Activated CD8-positive, alpha-beta T cell treated with anti-CD3 and anti-CD28 coated beads, Interleukin-2, amount 10 ng/mL, durations not matched to agents 7 days and 5 days (primary cell): ENCODE measurements at regions not wholly inside any gene's neighbourhood (a gene's known extent, or its start where the extent isn't known, plus 50 kb on each side); places are given as distances from the start of the nearest gene placed in this dataset.

Source experiments
- ATAC-seq: fragments of 150-1000 bp; cut with Tn5 transposase; one replicate; pipeline ENCODE4 v1.10.0; 2021; ENCODE audit warnings: moderate library complexity
- CTCF ChIA-PET: fragments of 350-600 bp; sonication (Branson Sonifier 250); formaldehyde crosslinking; loops from one replicate; lab custom pipeline; 2021; ENCODE audit warnings: antibody characterized with exemption; lab: Charles Lee
- POLR2A ChIA-PET: fragments of 350-600 bp; sonication (Branson Sonifier 250); formaldehyde crosslinking; loops from one replicate; lab custom pipeline; 2021; ENCODE audit warnings: antibody characterized with exemption; lab: Charles Lee
- DNase-seq: peaks from one replicate; pipeline ENCODE4 v3.0.0-alpha.2; 2020
- H3K27ac Mint-ChIP-seq: one replicate; pipeline ENCODE4 v1.8.0; 2021; ENCODE audit warnings: mild to moderate bottlenecking, mixed read lengths
- H3K27me3 Mint-ChIP-seq: one replicate; pipeline ENCODE4 v1.8.0; 2021; ENCODE audit warnings: low read depth, mixed read lengths
- H3K36me3 Mint-ChIP-seq: one replicate; pipeline ENCODE4 v1.8.0; 2021; ENCODE audit warnings: low read depth, mixed read lengths
- H3K4me1 Mint-ChIP-seq: one replicate; pipeline ENCODE4 v1.8.0; 2021; ENCODE audit warnings: low read depth, mixed read lengths
- H3K4me3 Mint-ChIP-seq: one replicate; pipeline ENCODE4 v1.8.0; 2021; ENCODE audit warnings: mild to moderate bottlenecking, mixed read lengths
- H3K9me3 Mint-ChIP-seq: one replicate; pipeline ENCODE4 v1.8.0; 2022; ENCODE audit warnings: mixed read lengths; ENCODE audit not compliant: insufficient read depth

- ATAC-seq = no peak
- H3K36me3 Mint-ChIP-seq = no peaks in the 10 kb centered on the region
Observed at GRCh38 chrX:8913655-8914409, 112.6 kb upstream of the FAM9A start.

GRCh38 chrX:8907688-8908087 lies 106.5 kb upstream of the FAM9A start:
- Mint-ChIP-seq H3K36me3 (no peaks in the 10 kb centered on the region), H3K9me3 (no peaks in the 10 kb centered on the region), H3K27me3 (no peaks in the 10 kb centered on the region), H3K27ac (no peak overlapping the region), H3K4me1 (no peaks in the 10 kb centered on the region), H3K4me3 (no peak overlapping the region)
- DNase-seq (no peak), ATAC-seq (no peak)
- CTCF ChIA-PET = no interaction called here
- POLR2A ChIA-PET = no interaction called here

More at GRCh38 chrX:8913655-8914409, 112.6 kb upstream of the FAM9A start:
- Mint-ChIP-seq H3K4me1 (no peaks in the 10 kb centered on the region), H3K9me3 (no peaks in the 10 kb centered on the region), H3K27ac (no peak overlapping the region), H3K4me3 (no peak overlapping the region), H3K27me3 (no peaks in the 10 kb centered on the region)
- CTCF ChIA-PET = no interaction called here
- POLR2A ChIA-PET = no interaction called here
- no peak for DNase-seq

GRCh38 chrX:8906299-8906938 lies 105.2 kb upstream of the FAM9A start:
- no peaks in the 10 kb centered on the region for H3K27me3 Mint-ChIP-seq
- no peaks in the 10 kb centered on the region for H3K9me3 Mint-ChIP-seq
- no peak overlapping the region for H3K4me3 Mint-ChIP-seq
- ChIA-PET POLR2A (no interaction called here), CTCF (no interaction called here)
- H3K27ac Mint-ChIP-seq = no peak overlapping the region
- no peaks in the 10 kb centered on the region for H3K4me1 Mint-ChIP-seq
- ATAC-seq (no peak), DNase-seq (no peak)
- H3K36me3 Mint-ChIP-seq = no peaks in the 10 kb centered on the region

- ChIA-PET CTCF (no interaction called here), POLR2A (no interaction called here)
- no peaks in the 10 kb centered on the region for H3K36me3 Mint-ChIP-seq
- H3K9me3 Mint-ChIP-seq = no peaks in the 10 kb centered on the region
- H3K27ac Mint-ChIP-seq = no peak overlapping the region
- peaks cover 5% of the 10 kb centered on the region for H3K27me3 Mint-ChIP-seq
- H3K4me3 Mint-ChIP-seq = no peak overlapping the region
- DNase-seq (no peak), ATAC-seq (no peak)
- H3K4me1 Mint-ChIP-seq = no peaks in the 10 kb centered on the region
Observed at GRCh38 chrX:8897259-8897658, 96.1 kb upstream of the FAM9A start.

GRCh38 chrX:8890794-8891193 lies 89.6 kb upstream of the FAM9A start:
- Mint-ChIP-seq H3K4me1 (no peaks in the 10 kb centered on the region), H3K9me3 (no peaks in the 10 kb centered on the region), H3K27me3 (peaks cover 5% of the 10 kb centered on the region), H3K27ac (no peak overlapping the region), H3K36me3 (no peaks in the 10 kb centered on the region), H3K4me3 (no peak overlapping the region)
- ATAC-seq (no peak), DNase-seq (no peak)
- ChIA-PET POLR2A (no interaction called here), CTCF (no interaction called here)

- no peak for DNase-seq
- H3K4me3 Mint-ChIP-seq = no peak overlapping the region
- no peaks in the 10 kb centered on the region for H3K36me3 Mint-ChIP-seq
- ChIA-PET CTCF (no interaction called here), POLR2A (no interaction called here)
- no peaks in the 10 kb centered on the region for H3K9me3 Mint-ChIP-seq
- no peak for ATAC-seq
- H3K4me1 Mint-ChIP-seq = no peaks in the 10 kb centered on the region
- H3K27ac Mint-ChIP-seq = no peak overlapping the region
- peaks cover 2% of the 10 kb centered on the region for H3K27me3 Mint-ChIP-seq
Observed at GRCh38 chrX:8887004-8887403, 85.8 kb upstream of the FAM9A start.

- POLR2A ChIA-PET = no interaction called here
- CTCF ChIA-PET = interaction anchor here (1.1 to 1.8 kb wide), 3 partner anchors 8 to 460 kb away, joined by 3 to 6 read pairs (median 3); no protein-coding TSS in a partner anchor
- no peaks in the 10 kb centered on the region for H3K36me3 Mint-ChIP-seq
- H3K4me1 Mint-ChIP-seq = no peaks in the 10 kb centered on the region
- ATAC-seq = no peak
- no peak overlapping the region for H3K27ac Mint-ChIP-seq
- DNase-seq = peak; percentile 25
- no peak overlapping the region for H3K4me3 Mint-ChIP-seq
- H3K9me3 Mint-ChIP-seq = no peaks in the 10 kb centered on the region
- H3K27me3 Mint-ChIP-seq = peaks cover 2% of the 10 kb centered on the region
Observed at GRCh38 chrX:8879750-8880149, 78.6 kb upstream of the FAM9A start.

GRCh38 chrX:8873956-8874355 lies 72.8 kb upstream of the FAM9A start:
- no peak overlapping the region for H3K27ac Mint-ChIP-seq
- H3K4me3 Mint-ChIP-seq = no peak overlapping the region
- DNase-seq = no peak
- H3K27me3 Mint-ChIP-seq = no peaks in the 10 kb centered on the region
- CTCF ChIA-PET = no interaction called here
- POLR2A ChIA-PET = no interaction called here
- no peaks in the 10 kb centered on the region for H3K36me3 Mint-ChIP-seq
- no peak for ATAC-seq
- H3K9me3 Mint-ChIP-seq = no peaks in the 10 kb centered on the region
- H3K4me1 Mint-ChIP-seq = no peaks in the 10 kb centered on the region

- Mint-ChIP-seq H3K27ac (no peak overlapping the region), H3K9me3 (no peaks in the 10 kb centered on the region)
- POLR2A ChIA-PET = no interaction called here
Observed at GRCh38 chrX:8873102-8873501, 71.9 kb upstream of the FAM9A start.

GRCh38 chrX:8870411-8870810 lies 69.2 kb upstream of the FAM9A start:
- DNase-seq (no peak), ATAC-seq (no peak)
- ChIA-PET CTCF (no interaction called here), POLR2A (no interaction called here)
- no peaks in the 10 kb centered on the region for H3K4me1 Mint-ChIP-seq
- no peak overlapping the region for H3K4me3 Mint-ChIP-seq
- H3K9me3 Mint-ChIP-seq = no peaks in the 10 kb centered on the region
- no peak overlapping the region for H3K27ac Mint-ChIP-seq
- no peaks in the 10 kb centered on the region for H3K36me3 Mint-ChIP-seq
- peaks cover 4% of the 10 kb centered on the region for H3K27me3 Mint-ChIP-seq

More at GRCh38 chrX:8873102-8873501, 71.9 kb upstream of the FAM9A start:
- no peak overlapping the region for H3K4me3 Mint-ChIP-seq
- H3K27me3 Mint-ChIP-seq = peaks cover 3% of the 10 kb centered on the region
- DNase-seq (no peak), ATAC-seq (no peak)
- no peaks in the 10 kb centered on the region for H3K4me1 Mint-ChIP-seq
- CTCF ChIA-PET = no interaction called here
- H3K36me3 Mint-ChIP-seq = no peaks in the 10 kb centered on the region

- H3K36me3 Mint-ChIP-seq = no peaks in the 10 kb centered on the region
- DNase-seq = no peak
- no peak overlapping the region for H3K27ac Mint-ChIP-seq
- CTCF ChIA-PET = no interaction called here
- H3K4me1 Mint-ChIP-seq = no peaks in the 10 kb centered on the region
- H3K9me3 Mint-ChIP-seq = no peaks in the 10 kb centered on the region
- H3K4me3 Mint-ChIP-seq = no peak overlapping the region
- H3K27me3 Mint-ChIP-seq = peaks cover 4% of the 10 kb centered on the region
- no peak for ATAC-seq
- POLR2A ChIA-PET = no interaction called here
Observed at GRCh38 chrX:8869812-8870211, 68.6 kb upstream of the FAM9A start.

GRCh38 chrX:8868906-8869305 lies 67.7 kb upstream of the FAM9A start:
- no peaks in the 10 kb centered on the region for H3K36me3 Mint-ChIP-seq
- no peak overlapping the region for H3K4me3 Mint-ChIP-seq
- H3K4me1 Mint-ChIP-seq = no peaks in the 10 kb centered on the region
- H3K27me3 Mint-ChIP-seq = peaks cover 4% of the 10 kb centered on the region
- POLR2A ChIA-PET = no interaction called here
- H3K9me3 Mint-ChIP-seq = no peaks in the 10 kb centered on the region
- ATAC-seq = no peak
- no peak for DNase-seq
- CTCF ChIA-PET = interaction anchor here (0.5 kb wide), 1 partner anchor 50 kb away, joined by 3 read pairs; no protein-coding TSS in a partner anchor
- H3K27ac Mint-ChIP-seq = no peak overlapping the region
